ENCODE measurements at regions not wholly inside any gene's neighbourhood (a gene's known extent, or its start where the extent isn't known, plus 50 kb on each side); places are given as distances from the start of the nearest gene placed in this dataset.

- TF ChIP-seq CTCF (IDR thresholded peaks at IDR 0.05) = no peak
- TF ChIP-seq POLR2A (IDR thresholded peaks at IDR 0.05) = no peak
Observed at GRCh38 chr10:111348076-111348475, 271.2 kb downstream of the ADRA2A start.
